ENCODE measurements at regions not wholly inside any gene's neighbourhood (a gene's known extent, or its start where the extent isn't known, plus 50 kb on each side); places are given as distances from the start of the nearest gene placed in this dataset.
"Not testable (repeated sequence)": the region's sequence is repeated elsewhere in the genome, so short reads cannot be mapped to it uniquely, and the experiment has no call there.

DNA sequence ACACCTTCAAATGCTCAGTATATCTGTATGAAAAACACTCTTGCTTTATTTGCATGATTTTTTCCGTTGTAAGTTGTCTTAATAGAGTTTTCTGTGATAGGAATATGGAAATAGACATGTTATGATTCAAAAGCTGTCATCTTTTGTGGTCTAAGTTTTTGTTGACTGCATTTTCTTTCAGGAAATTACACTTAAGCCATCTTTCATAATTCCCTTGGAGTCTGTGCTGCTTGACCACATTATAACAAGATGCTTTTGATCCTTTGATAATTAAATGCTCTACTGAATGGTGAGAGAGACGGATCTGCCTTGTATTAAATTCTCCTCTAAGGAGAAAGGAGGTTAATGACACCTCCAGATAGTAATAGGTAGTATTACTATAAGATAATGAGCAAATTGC is 272.8 kb upstream of the DAAM1 start:
- no peak for TF ChIP-seq CTCF (IDR thresholded peaks at IDR 0.05; ENCODE audit: borderline replicate concordance, insufficient read depth, low read depth, low read length)
- no peak overlapping the region for H3K4me3 ChIP-seq (ENCODE audit: low read depth, low read length)

- TF ChIP-seq CTCF (IDR thresholded peaks at IDR 0.05; ENCODE audit: borderline replicate concordance, insufficient read depth, low read depth, low read length), result no peak
- no peak overlapping the region for H3K4me3 ChIP-seq (ENCODE audit: low read depth, low read length)
Observed at GRCh38 chr14:58918066-58918738, 270.3 kb upstream of the DAAM1 start.

DNA sequence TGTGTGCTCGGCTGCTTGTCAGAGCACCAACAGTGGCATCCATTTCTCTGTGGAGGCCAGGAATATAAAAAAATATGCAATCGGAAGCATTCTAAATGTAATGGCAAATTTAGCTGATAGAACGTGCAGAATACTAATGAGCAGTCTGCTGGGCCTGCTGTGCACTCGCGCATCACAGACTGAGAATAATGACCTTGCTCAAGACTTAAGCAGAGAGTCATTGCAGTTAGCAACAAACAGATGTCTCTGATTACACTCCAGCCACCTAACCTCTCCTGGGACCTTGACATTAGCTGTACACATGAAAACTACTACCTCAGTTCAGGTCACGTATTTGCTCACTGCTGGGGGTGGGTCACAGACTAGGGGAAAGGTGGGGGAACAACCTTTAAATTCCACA is 269.2 kb upstream of the DAAM1 start:
- H3K4me3 ChIP-seq (ENCODE audit: low read depth, low read length), result no peak overlapping the region

GRCh38 chr14:58920230-58920629 is 268.2 kb upstream of the DAAM1 start:
- no peak for TF ChIP-seq CTCF (IDR thresholded peaks at IDR 0.05; ENCODE audit: borderline replicate concordance, insufficient read depth, low read depth, low read length)

More for the DNA sequence above, 269.2 kb upstream of the DAAM1 start:
- no peak for TF ChIP-seq CTCF (IDR thresholded peaks at IDR 0.05; ENCODE audit: borderline replicate concordance, insufficient read depth, low read depth, low read length)

DNA sequence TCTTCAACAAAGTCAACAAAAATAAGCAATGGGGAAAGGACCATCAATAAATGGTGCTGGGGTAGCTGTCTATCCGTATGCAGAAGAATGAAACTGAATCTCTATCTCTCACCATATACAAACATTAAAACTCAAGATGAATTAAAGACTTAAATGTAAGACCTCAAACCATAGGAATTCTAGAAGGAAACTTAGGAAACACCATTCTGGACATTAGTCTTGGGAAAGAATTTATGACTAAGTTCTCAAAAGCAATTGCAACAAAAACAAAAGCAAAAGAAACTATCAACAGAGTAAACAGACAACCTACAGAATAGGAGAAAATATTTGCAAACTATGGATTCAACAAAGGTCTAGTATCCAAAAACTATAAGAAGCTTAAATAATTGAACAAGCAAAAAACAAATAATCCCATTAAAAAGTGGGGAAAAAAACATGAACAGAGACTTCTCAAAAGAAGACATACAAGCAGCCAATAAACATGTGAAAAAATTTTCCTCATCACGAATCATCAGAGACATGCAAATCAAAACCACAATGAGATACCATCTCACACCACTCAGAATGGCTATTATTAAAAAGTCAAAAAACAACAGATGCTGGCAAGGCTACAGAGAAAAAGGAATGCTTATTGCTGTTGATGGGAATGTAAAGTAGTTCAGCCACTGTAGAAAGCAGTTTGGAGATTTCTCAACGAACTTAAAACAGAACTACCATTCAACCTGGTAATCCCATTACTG is 266.1 kb upstream of the DAAM1 start:
- H3K4me3 ChIP-seq (ENCODE audit: low read depth, low read length), result not testable (repeated sequence)

More at GRCh38 chr14:58920230-58920629, 268.2 kb upstream of the DAAM1 start:
- no peak overlapping the region for H3K4me3 ChIP-seq (ENCODE audit: low read depth, low read length)

GRCh38 chr14:58923751-58924405 is 264.6 kb upstream of the DAAM1 start:
- no peak overlapping the region for H3K4me3 ChIP-seq (ENCODE audit: low read depth, low read length)
- no peak for TF ChIP-seq CTCF (IDR thresholded peaks at IDR 0.05; ENCODE audit: borderline replicate concordance, insufficient read depth, low read depth, low read length)

- no peak for TF ChIP-seq CTCF (IDR thresholded peaks at IDR 0.05; ENCODE audit: borderline replicate concordance, insufficient read depth, low read depth, low read length)
- no peak overlapping the region for H3K4me3 ChIP-seq (ENCODE audit: low read depth, low read length)
Observed at GRCh38 chr14:58941629-58942028, 246.8 kb upstream of the DAAM1 start.

All from GM12875 (cell line).